ENCODE measurements at regions not wholly inside any gene's neighbourhood (a gene's known extent, or its start where the extent isn't known, plus 50 kb on each side); places are given as distances from the start of the nearest gene placed in this dataset.

DNA sequence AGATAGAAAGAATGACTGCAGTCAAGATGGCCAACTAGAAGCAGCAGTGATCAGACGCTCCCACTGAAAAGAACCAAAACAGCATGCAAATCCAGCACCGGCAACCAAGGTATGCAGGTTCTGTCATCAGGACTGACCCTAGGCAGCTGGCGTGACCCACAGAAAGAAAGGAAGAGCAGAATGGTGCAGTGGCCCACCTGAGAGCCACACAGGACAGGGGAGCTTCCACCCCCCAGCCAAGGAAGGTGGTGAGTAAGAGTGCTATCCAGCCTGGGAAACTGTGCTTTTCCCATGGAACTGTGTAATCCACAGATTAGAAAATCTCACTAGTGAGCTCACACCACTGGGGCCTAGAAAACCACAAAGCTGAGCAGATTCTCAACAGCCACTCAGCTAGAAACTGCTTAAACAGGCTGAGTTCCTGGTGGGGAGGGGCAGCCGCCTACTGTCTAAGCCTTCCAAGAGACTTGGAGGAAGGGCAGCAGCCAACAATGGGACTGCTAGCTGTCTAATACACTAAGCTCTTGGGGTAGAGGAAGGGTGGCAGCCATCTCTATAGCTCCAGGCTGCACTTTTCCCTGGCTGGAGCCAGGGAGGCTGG lies 127.9 kb downstream of the EVA1A start (continued):
- TF ChIP-seq GABPA (IDR thresholded peaks at IDR 0.05; ENCODE audit: low read depth) = no peak
- 0 out of 2 replicates have a peak, but pooled peaks have one; percentile 20 for TF ChIP-seq NFYB (IDR thresholded peaks at IDR 0.05; ENCODE audit: insufficient read depth, low read depth, low read length)
- no peak for TF ChIP-seq ZZZ3 (IDR thresholded peaks at IDR 0.05; ENCODE audit: control insufficient read depth, insufficient read length, low read depth)
- no peak for TF ChIP-seq CHD1 (IDR thresholded peaks at IDR 0.05; ENCODE audit: low read depth, low read length)
- TF ChIP-seq, protein P1, sequence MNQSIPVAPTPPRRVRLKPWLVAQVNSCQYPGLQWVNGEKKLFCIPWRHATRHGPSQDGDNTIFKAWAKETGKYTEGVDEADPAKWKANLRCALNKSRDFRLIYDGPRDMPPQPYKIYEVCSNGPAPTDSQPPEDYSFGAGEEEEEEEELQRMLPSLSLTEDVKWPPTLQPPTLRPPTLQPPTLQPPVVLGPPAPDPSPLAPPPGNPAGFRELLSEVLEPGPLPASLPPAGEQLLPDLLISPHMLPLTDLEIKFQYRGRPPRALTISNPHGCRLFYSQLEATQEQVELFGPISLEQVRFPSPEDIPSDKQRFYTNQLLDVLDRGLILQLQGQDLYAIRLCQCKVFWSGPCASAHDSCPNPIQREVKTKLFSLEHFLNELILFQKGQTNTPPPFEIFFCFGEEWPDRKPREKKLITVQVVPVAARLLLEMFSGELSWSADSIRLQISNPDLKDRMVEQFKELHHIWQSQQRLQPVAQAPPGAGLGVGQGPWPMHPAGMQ (IDR thresholded peaks at IDR 0.05; ENCODE audit: borderline replicate concordance) = no peak
- no peak for TF ChIP-seq ZNF384 (IDR thresholded peaks at IDR 0.05; ENCODE audit: borderline replicate concordance, low read depth, low read length)
- no peak for TF ChIP-seq ZSCAN29 (IDR thresholded peaks at IDR 0.05)
- peak in 1 of 2 experiments; percentile 30; a peak in 1 of 3 replicates for TF ChIP-seq EGR1 (IDR thresholded peaks at IDR 0.05; ENCODE audit: borderline replicate concordance in 1 of 2, low read depth in 2 of 2, low read length in 2 of 2)
- TF ChIP-seq, protein P2, sequence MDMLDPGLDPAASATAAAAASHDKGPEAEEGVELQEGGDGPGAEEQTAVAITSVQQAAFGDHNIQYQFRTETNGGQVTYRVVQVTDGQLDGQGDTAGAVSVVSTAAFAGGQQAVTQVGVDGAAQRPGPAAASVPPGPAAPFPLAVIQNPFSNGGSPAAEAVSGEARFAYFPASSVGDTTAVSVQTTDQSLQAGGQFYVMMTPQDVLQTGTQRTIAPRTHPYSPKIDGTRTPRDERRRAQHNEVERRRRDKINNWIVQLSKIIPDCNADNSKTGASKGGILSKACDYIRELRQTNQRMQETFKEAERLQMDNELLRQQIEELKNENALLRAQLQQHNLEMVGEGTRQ (IDR thresholded peaks at IDR 0.05; ENCODE audit: borderline replicate concordance, low read depth, low read length) = no peak
- TF ChIP-seq WRNIP1 (IDR thresholded peaks at IDR 0.05; ENCODE audit: borderline replicate concordance, low read depth, low read length) = no peak
- TF ChIP-seq, protein P3, sequence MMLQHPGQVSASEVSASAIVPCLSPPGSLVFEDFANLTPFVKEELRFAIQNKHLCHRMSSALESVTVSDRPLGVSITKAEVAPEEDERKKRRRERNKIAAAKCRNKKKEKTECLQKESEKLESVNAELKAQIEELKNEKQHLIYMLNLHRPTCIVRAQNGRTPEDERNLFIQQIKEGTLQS (IDR thresholded peaks at IDR 0.05; ENCODE audit: borderline replicate concordance, extremely low read depth, low read depth, low read length) = no peak
- TF ChIP-seq HDAC6 (IDR thresholded peaks at IDR 0.05; ENCODE audit: unreplicated experiment) = no peak
- TF ChIP-seq, protein P4, sequence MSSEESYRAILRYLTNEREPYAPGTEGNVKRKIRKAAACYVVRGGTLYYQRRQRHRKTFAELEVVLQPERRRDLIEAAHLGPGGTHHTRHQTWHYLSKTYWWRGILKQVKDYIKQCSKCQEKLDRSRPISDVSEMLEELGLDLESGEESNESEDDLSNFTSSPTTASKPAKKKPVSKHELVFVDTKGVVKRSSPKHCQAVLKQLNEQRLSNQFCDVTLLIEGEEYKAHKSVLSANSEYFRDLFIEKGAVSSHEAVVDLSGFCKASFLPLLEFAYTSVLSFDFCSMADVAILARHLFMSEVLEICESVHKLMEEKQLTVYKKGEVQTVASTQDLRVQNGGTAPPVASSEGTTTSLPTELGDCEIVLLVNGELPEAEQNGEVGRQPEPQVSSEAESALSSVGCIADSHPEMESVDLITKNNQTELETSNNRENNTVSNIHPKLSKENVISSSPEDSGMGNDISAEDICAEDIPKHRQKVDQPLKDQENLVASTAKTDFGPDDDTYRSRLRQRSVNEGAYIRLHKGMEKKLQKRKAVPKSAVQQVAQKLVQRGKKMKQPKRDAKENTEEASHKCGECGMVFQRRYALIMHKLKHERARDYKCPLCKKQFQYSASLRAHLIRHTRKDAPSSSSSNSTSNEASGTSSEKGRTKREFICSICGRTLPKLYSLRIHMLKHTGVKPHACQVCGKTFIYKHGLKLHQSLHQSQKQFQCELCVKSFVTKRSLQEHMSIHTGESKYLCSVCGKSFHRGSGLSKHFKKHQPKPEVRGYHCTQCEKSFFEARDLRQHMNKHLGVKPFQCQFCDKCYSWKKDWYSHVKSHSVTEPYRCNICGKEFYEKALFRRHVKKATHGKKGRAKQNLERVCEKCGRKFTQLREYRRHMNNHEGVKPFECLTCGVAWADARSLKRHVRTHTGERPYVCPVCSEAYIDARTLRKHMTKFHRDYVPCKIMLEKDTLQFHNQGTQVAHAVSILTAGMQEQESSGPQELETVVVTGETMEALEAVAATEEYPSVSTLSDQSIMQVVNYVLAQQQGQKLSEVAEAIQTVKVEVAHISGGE (CRISPR knock-in tag; IDR thresholded peaks at IDR 0.05) = no peak
- TF ChIP-seq YBX1 (IDR thresholded peaks at IDR 0.05) = no peak
- no peak for TF ChIP-seq KDM1A (IDR thresholded peaks at IDR 0.05; ENCODE audit: borderline replicate concordance)
- TF ChIP-seq BCL11A (IDR thresholded peaks at IDR 0.05; ENCODE audit: low read depth, low read length) = peak; percentile 74
- no peak for TF ChIP-seq ZNF622 (IDR thresholded peaks at IDR 0.05)
- no peak for TF ChIP-seq HDAC2 (IDR thresholded peaks at IDR 0.05)
- no peak for TF ChIP-seq MYB (IDR thresholded peaks at IDR 0.05; ENCODE audit: borderline replicate concordance, low read depth, low read length)
- TF ChIP-seq, protein P5, sequence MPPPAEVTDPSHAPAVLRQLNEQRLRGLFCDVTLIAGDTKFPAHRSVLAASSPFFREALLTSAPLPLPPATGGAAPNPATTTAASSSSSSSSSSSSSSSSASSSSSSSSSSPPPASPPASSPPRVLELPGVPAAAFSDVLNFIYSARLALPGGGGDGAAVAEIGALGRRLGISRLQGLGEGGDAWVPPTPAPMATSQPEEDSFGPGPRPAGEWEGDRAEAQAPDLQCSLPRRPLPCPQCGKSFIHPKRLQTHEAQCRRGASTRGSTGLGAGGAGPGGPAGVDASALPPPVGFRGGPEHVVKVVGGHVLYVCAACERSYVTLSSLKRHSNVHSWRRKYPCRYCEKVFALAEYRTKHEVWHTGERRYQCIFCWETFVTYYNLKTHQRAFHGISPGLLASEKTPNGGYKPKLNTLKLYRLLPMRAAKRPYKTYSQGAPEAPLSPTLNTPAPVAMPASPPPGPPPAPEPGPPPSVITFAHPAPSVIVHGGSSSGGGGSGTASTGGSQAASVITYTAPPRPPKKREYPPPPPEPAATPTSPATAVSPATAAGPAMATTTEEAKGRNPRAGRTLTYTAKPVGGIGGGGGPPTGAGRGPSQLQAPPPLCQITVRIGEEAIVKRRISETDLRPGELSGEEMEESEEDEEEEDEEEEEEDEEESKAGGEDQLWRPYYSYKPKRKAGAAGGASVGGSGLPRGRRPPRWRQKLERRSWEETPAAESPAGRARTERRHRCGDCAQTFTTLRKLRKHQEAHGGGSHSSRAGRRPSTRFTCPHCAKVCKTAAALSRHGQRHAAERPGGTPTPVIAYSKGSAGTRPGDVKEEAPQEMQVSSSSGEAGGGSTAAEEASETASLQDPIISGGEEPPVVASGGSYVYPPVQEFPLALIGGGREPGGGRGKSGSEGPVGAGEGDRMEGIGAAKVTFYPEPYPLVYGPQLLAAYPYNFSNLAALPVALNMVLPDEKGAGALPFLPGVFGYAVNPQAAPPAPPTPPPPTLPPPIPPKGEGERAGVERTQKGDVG (CRISPR knock-in tag; IDR thresholded peaks at IDR 0.05) = no peak
- no peak for TF ChIP-seq ASH2L (IDR thresholded peaks at IDR 0.05; ENCODE audit: borderline replicate concordance, low read depth)
- TF ChIP-seq EED (IDR thresholded peaks at IDR 0.05; ENCODE audit: low read depth) = peak; percentile 99

Measured in GM12878 (cell line).